ENCODE measurements at regions not wholly inside any gene's neighbourhood (a gene's known extent, or its start where the extent isn't known, plus 50 kb on each side); places are given as distances from the start of the nearest gene placed in this dataset.

DNA sequence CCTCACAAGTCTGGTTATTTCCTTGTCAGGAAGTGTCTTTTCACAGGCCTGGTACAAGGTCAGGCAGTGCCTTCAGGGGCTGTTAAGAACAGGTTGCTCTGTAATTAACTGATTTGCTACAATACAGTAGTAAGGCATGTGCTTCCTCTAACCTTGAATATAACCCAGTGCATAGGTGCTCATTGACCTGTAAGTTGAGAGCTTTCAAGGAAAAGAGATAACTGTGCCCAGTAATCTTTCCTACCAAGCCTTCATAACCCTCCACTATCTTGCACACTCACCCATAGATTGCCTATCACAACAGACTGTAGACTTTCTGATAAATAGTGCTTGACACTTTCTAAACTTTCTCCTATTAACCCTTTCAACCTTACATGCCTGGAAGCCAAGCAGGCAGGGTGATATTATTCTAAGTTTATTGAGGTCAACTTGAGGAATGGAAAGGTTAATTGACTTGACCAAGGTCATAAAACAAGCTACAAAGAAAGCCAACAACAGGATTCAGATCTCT, 148.1 kb downstream of the PPARGC1A start:
- no peak for DNase-seq
- Histone ChIP-seq H3K27me3 (replicated peaks in 1 of 2; ENCODE audit: control insufficient read depth in 2 of 2, extremely low read depth in 1 of 2, insufficient read depth in 2 of 2, low read length in 1 of 2) (no peaks in the 10 kb centered on the region), H3K9me3 (no peaks in the 10 kb centered on the region), H3K4me1 (ENCODE audit: control insufficient read depth in 1 of 2, extremely low read depth in 1 of 2, insufficient read depth in 2 of 2, low read length in 2 of 2) (no peaks in the 10 kb centered on the region), H3K27ac (ENCODE audit: low read length) (no peak overlapping the region), H3K36me3 (ENCODE audit: control insufficient read depth in 2 of 2, extremely low read depth in 1 of 2, insufficient read depth in 1 of 2, low read length in 1 of 2) (no peaks in the 10 kb centered on the region), H3K4me3 (ENCODE audit: control insufficient read depth in 1 of 2, extremely low read depth in 1 of 2, low read length in 1 of 2) (no peak overlapping the region)
- H3K4me1 Mint-ChIP-seq, result no peaks in the 10 kb centered on the region
- H3K9me3 Mint-ChIP-seq, result peaks cover 0 to 4% (median 0%) of the 10 kb centered on the region in 3 donors
- H3K36me3 Mint-ChIP-seq, result no peaks in the 10 kb centered on the region
- no peaks in the 10 kb centered on the region for H3K27me3 Mint-ChIP-seq
- ChIA-PET POLR2A (no interaction called here), CTCF (no interaction called here)
- ATAC-seq (replicated peaks in 1 of 4), result no peak
- no peak overlapping the region for H3K4me3 Mint-ChIP-seq
- H3K27ac Mint-ChIP-seq, result no peak overlapping the region

DNA sequence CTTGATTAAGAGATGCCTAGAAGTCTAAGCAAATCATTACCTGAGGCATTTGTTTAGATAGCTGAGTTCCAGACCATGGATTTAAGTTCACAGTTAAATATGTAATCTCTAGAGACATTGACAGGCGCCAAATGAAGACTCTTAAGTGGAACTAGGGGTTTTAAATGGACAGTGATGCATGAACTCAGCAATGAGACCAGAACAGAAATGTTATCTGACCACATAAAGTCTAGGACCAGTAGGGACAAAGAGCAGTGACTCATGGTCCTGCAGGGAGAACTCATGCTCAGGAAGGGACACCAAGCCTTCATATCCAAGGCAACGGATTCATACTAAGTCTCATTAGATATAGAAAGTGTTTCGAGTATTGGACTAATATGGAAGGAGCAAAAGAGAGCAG, 152.3 kb downstream of the PPARGC1A start:
- ChIA-PET POLR2A (no interaction called here), CTCF (no interaction called here)
- DNase-seq (no peak), ATAC-seq (replicated peaks in 1 of 4) (no peak)
- Mint-ChIP-seq H3K9me3 (peaks cover 0 to 4% (median 2%) of the 10 kb centered on the region in 3 donors), H3K27ac (no peak overlapping the region), H3K36me3 (no peaks in the 10 kb centered on the region), H3K4me1 (no peaks in the 10 kb centered on the region), H3K27me3 (no peaks in the 10 kb centered on the region), H3K4me3 (no peak overlapping the region)
- no peaks in the 10 kb centered on the region for H3K4me1 ChIP-seq (ENCODE audit: control insufficient read depth in 1 of 2, extremely low read depth in 1 of 2, insufficient read depth in 2 of 2, low read length in 2 of 2)
- no peaks in the 10 kb centered on the region for H3K36me3 ChIP-seq (ENCODE audit: control insufficient read depth in 2 of 2, extremely low read depth in 1 of 2, insufficient read depth in 1 of 2, low read length in 1 of 2)
- H3K27me3 ChIP-seq (replicated peaks in 1 of 2; ENCODE audit: control insufficient read depth in 2 of 2, extremely low read depth in 1 of 2, insufficient read depth in 2 of 2, low read length in 1 of 2), result no peaks in the 10 kb centered on the region
- H3K4me3 ChIP-seq (ENCODE audit: control insufficient read depth in 1 of 2, extremely low read depth in 1 of 2, low read length in 1 of 2), result no peak overlapping the region
- no peak overlapping the region for H3K27ac ChIP-seq (ENCODE audit: low read length)
- WGBS (ENCODE audit: insufficient coverage), result 70% methylated on average over 3 of the region's 3 CpGs
- no peaks in the 10 kb centered on the region for H3K9me3 ChIP-seq

DNA sequence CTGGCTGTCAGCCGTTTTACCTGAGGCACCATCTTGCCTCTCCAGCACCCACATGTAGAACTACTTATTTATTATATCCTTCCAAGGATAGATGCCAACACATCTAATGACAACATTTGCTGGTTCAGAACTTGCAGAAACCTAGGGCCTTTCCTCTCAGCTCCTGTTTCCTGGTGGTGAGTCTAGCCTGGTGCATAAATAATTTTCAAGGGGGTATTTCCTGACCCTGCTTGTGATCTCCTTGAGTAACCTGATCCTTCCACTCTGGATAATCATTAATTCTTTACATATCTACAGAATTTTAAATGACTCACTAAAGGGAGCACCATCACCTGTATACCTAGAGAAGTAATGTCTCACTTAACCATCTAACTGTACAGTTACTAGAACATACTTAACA, 153.4 kb downstream of the PPARGC1A start:
- no peaks in the 10 kb centered on the region for H3K9me3 ChIP-seq
- 43% methylated on average over 1 of the region's 1 CpG for WGBS (ENCODE audit: insufficient coverage)
- H3K9me3 Mint-ChIP-seq, result peaks cover 0 to 4% (median 2%) of the 10 kb centered on the region in 3 donors
- ATAC-seq (replicated peaks in 1 of 4), result no peak
- H3K27me3 Mint-ChIP-seq, result no peaks in the 10 kb centered on the region
- H3K4me1 Mint-ChIP-seq, result no peaks in the 10 kb centered on the region
- H3K36me3 Mint-ChIP-seq, result no peaks in the 10 kb centered on the region
- no peak for DNase-seq
- no peaks in the 10 kb centered on the region for H3K27me3 ChIP-seq (replicated peaks in 1 of 2; ENCODE audit: control insufficient read depth in 2 of 2, extremely low read depth in 1 of 2, insufficient read depth in 2 of 2, low read length in 1 of 2)
- CTCF ChIA-PET, result interaction anchor here in 1 of 2 donors (0.6 kb wide), 1 partner anchor 309 kb away, joined by 3 read pairs; no protein-coding TSS in a partner anchor
- H3K27ac Mint-ChIP-seq, result no peak overlapping the region
- no peak overlapping the region for H3K27ac ChIP-seq (ENCODE audit: low read length)
- no peak overlapping the region for H3K4me3 ChIP-seq (ENCODE audit: control insufficient read depth in 1 of 2, extremely low read depth in 1 of 2, low read length in 1 of 2)
- H3K4me1 ChIP-seq (ENCODE audit: control insufficient read depth in 1 of 2, extremely low read depth in 1 of 2, insufficient read depth in 2 of 2, low read length in 2 of 2), result no peaks in the 10 kb centered on the region
- H3K4me3 Mint-ChIP-seq, result no peak overlapping the region
- POLR2A ChIA-PET, result no interaction called here
- H3K36me3 ChIP-seq (ENCODE audit: control insufficient read depth in 2 of 2, extremely low read depth in 1 of 2, insufficient read depth in 1 of 2, low read length in 1 of 2), result no peaks in the 10 kb centered on the region

DNA sequence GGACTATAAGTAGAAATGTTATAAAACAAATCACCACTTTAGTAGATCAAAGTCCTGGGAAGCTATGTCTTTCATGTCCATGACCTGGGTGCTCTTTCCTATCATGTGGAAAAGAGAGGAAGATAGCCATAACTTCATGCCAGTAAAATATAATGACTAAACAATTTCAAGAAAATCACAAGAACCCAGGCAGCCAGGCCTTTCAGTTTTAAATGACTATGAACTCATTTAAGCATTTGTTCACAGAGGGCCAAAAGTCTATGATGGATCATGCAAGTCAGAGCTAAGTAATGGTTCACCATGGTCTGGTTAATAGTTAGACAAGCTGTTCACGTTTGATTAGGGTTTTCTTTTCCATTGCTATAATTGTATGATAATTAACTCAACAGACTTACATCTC, 155.8 kb downstream of the PPARGC1A start:
- no peaks in the 10 kb centered on the region for H3K27me3 Mint-ChIP-seq
- H3K4me3 ChIP-seq (ENCODE audit: control insufficient read depth in 1 of 2, extremely low read depth in 1 of 2, low read length in 1 of 2), result no peak overlapping the region
- no CpG with 5 or more reads among the region's 1 CpG for WGBS (ENCODE audit: insufficient coverage)

DNA sequence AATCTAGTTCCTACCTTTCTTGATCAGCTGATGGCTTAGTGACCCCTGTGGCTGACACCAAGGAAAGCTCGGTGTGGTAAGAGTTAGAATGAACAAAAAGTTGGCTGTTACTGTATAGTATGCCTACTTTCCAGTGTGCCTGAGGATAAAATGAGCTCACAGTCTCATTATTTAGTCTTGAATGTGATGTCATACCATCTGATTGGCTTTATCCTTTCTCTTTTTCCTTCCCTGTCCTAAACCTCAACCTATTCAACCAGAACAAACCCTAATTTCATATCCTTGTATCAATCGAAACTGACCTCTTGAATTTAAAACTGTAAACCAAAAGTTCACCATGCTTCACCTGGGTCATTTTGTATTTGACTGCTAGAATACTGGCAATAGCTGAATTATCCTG, 156.4 kb downstream of the PPARGC1A start:
- peaks cover 0 to 4% (median 2%) of the 10 kb centered on the region in 3 donors for H3K9me3 Mint-ChIP-seq

More for the DNA sequence above, 155.8 kb downstream of the PPARGC1A start:
- no peaks in the 10 kb centered on the region for H3K36me3 ChIP-seq (ENCODE audit: control insufficient read depth in 2 of 2, extremely low read depth in 1 of 2, insufficient read depth in 1 of 2, low read length in 1 of 2)
- ChIA-PET POLR2A (no interaction called here), CTCF (no interaction called here)
- no peaks in the 10 kb centered on the region for H3K4me1 ChIP-seq (ENCODE audit: control insufficient read depth in 1 of 2, extremely low read depth in 1 of 2, insufficient read depth in 2 of 2, low read length in 2 of 2)
- H3K27me3 ChIP-seq (replicated peaks in 1 of 2; ENCODE audit: control insufficient read depth in 2 of 2, extremely low read depth in 1 of 2, insufficient read depth in 2 of 2, low read length in 1 of 2), result no peaks in the 10 kb centered on the region
- no peaks in the 10 kb centered on the region for H3K9me3 ChIP-seq
- Mint-ChIP-seq H3K36me3 (no peaks in the 10 kb centered on the region), H3K27ac (no peak overlapping the region), H3K4me3 (no peak overlapping the region), H3K4me1 (no peaks in the 10 kb centered on the region), H3K9me3 (peaks cover 0 to 4% (median 2%) of the 10 kb centered on the region in 3 donors)
- ATAC-seq (replicated peaks in 1 of 4) (no peak), DNase-seq (no peak)
- no peak overlapping the region for H3K27ac ChIP-seq (ENCODE audit: low read length)

DNA sequence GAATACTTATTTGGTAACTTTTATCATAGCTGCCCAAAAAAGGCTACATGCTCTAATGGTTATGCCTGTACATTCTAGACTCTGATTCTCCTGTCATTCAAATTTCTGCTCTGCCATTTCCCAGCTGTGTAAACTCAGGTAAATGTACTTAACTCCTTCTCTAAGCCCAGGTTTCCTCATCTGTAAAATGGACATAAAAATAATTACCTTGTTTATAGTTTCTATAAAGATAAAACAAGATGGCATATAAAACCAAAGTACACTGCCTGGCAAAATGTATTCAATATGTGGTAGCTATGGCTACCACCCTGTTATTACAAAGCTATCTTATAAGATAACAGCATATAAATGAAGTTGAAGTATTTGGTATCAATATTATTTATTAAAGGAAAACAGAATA, 158.8 kb downstream of the PPARGC1A start:
- Histone ChIP-seq H3K27ac (ENCODE audit: low read length) (no peak overlapping the region), H3K27me3 (replicated peaks in 1 of 2; ENCODE audit: control insufficient read depth in 2 of 2, extremely low read depth in 1 of 2, insufficient read depth in 2 of 2, low read length in 1 of 2) (no peaks in the 10 kb centered on the region), H3K4me1 (ENCODE audit: control insufficient read depth in 1 of 2, extremely low read depth in 1 of 2, insufficient read depth in 2 of 2, low read length in 2 of 2) (no peaks in the 10 kb centered on the region), H3K4me3 (ENCODE audit: control insufficient read depth in 1 of 2, extremely low read depth in 1 of 2, low read length in 1 of 2) (no peak overlapping the region), H3K36me3 (ENCODE audit: control insufficient read depth in 2 of 2, extremely low read depth in 1 of 2, insufficient read depth in 1 of 2, low read length in 1 of 2) (no peaks in the 10 kb centered on the region), H3K9me3 (no peaks in the 10 kb centered on the region)
- Mint-ChIP-seq H3K9me3 (peaks cover 0 to 8% (median 2%) of the 10 kb centered on the region in 3 donors), H3K36me3 (no peaks in the 10 kb centered on the region), H3K27me3 (no peaks in the 10 kb centered on the region), H3K27ac (no peak overlapping the region), H3K4me3 (no peak overlapping the region), H3K4me1 (no peaks in the 10 kb centered on the region)
- DNase-seq (no peak), ATAC-seq (replicated peaks in 1 of 4) (no peak)
- ChIA-PET POLR2A (no interaction called here), CTCF (no interaction called here)

More for the DNA sequence above, 156.4 kb downstream of the PPARGC1A start:
- Mint-ChIP-seq H3K4me1 (no peaks in the 10 kb centered on the region), H3K27me3 (no peaks in the 10 kb centered on the region), H3K4me3 (no peak overlapping the region), H3K27ac (no peak overlapping the region), H3K36me3 (no peaks in the 10 kb centered on the region)
- no peaks in the 10 kb centered on the region for H3K27me3 ChIP-seq (replicated peaks in 1 of 2; ENCODE audit: control insufficient read depth in 2 of 2, extremely low read depth in 1 of 2, insufficient read depth in 2 of 2, low read length in 1 of 2)
- no peak for ATAC-seq (replicated peaks in 1 of 4)
- H3K9me3 ChIP-seq, result no peaks in the 10 kb centered on the region
- no peaks in the 10 kb centered on the region for H3K36me3 ChIP-seq (ENCODE audit: control insufficient read depth in 2 of 2, extremely low read depth in 1 of 2, insufficient read depth in 1 of 2, low read length in 1 of 2)
- CTCF ChIA-PET, result interaction anchor here in 1 of 2 donors (0.6 kb wide), 1 partner anchor 415 kb away, joined by 3 read pairs; no protein-coding TSS in a partner anchor
- no peak overlapping the region for H3K27ac ChIP-seq (ENCODE audit: low read length)
- WGBS (ENCODE audit: insufficient coverage), result no CpG with 5 or more reads among the region's 2 CpGs
- H3K4me3 ChIP-seq (ENCODE audit: control insufficient read depth in 1 of 2, extremely low read depth in 1 of 2, low read length in 1 of 2), result no peak overlapping the region
- DNase-seq, result no peak
- H3K4me1 ChIP-seq (ENCODE audit: control insufficient read depth in 1 of 2, extremely low read depth in 1 of 2, insufficient read depth in 2 of 2, low read length in 2 of 2), result no peaks in the 10 kb centered on the region
- POLR2A ChIA-PET, result no interaction called here

DNA sequence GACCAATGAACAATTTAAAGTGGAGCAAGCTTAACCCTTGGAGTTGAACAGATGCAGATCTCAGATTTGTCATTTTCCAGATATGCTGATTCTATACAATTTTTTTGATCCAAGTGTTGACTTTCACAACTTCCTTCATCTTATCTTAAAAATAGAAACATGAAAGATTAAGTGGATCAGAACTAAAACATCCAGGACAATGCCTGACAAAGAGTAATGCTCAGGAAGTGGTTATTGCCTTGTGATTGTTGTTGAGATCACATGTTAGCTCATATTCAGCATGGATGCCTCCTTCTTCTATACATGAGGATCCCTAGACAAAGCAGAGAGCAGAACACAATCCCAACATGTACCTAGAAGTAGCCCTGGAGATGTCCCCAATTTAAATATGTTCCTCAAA, 160.9 kb downstream of the PPARGC1A start:
- Histone ChIP-seq H3K9me3 (no peaks in the 10 kb centered on the region), H3K4me3 (ENCODE audit: control insufficient read depth in 1 of 2, extremely low read depth in 1 of 2, low read length in 1 of 2) (no peak overlapping the region), H3K4me1 (ENCODE audit: control insufficient read depth in 1 of 2, extremely low read depth in 1 of 2, insufficient read depth in 2 of 2, low read length in 2 of 2) (no peaks in the 10 kb centered on the region), H3K27ac (ENCODE audit: low read length) (no peak overlapping the region), H3K36me3 (ENCODE audit: control insufficient read depth in 2 of 2, extremely low read depth in 1 of 2, insufficient read depth in 1 of 2, low read length in 1 of 2) (no peaks in the 10 kb centered on the region), H3K27me3 (replicated peaks in 1 of 2; ENCODE audit: control insufficient read depth in 2 of 2, extremely low read depth in 1 of 2, insufficient read depth in 2 of 2, low read length in 1 of 2) (no peaks in the 10 kb centered on the region)
- no peak overlapping the region for H3K4me3 Mint-ChIP-seq
- DNase-seq, result no peak
- ATAC-seq (replicated peaks in 1 of 4), result no peak
- no peaks in the 10 kb centered on the region for H3K4me1 Mint-ChIP-seq
- peaks cover 0 to 6% (median 0%) of the 10 kb centered on the region in 3 donors for H3K9me3 Mint-ChIP-seq
- POLR2A ChIA-PET, result no interaction called here
- no peaks in the 10 kb centered on the region for H3K27me3 Mint-ChIP-seq
- H3K27ac Mint-ChIP-seq, result no peak overlapping the region
- CTCF ChIA-PET, result no interaction called here
- no peaks in the 10 kb centered on the region for H3K36me3 Mint-ChIP-seq
